Memory B cell (primary cell): ENCODE measurements at regions not wholly inside any gene's neighbourhood (a gene's known extent, or its start where the extent isn't known, plus 50 kb on each side); places are given as distances from the start of the nearest gene placed in this dataset.

Experiments
- ATAC-seq: fragments of 150-1000 bp; cut with Tn5 transposase; 2 replicates; pipeline ENCODE4 v1.10.0; 2021; ENCODE audit warnings: low read depth, mild to moderate bottlenecking, moderate library complexity
- DNase-seq, 2 donors: peaks; one replicate each; pipeline ENCODE4 v3.0.0; 2022; ENCODE audit warnings: low spot score in 2 of 2
- H3K27ac Mint-ChIP-seq: one replicate; pipeline ENCODE4 v1.8.0; 2022; ENCODE audit warnings: mild to moderate bottlenecking, moderate library complexity, mixed read lengths
- H3K27me3 Mint-ChIP-seq: one replicate; pipeline ENCODE4 v1.8.0; 2022; ENCODE audit warnings: mixed read lengths
- H3K36me3 Mint-ChIP-seq: one replicate; pipeline ENCODE4 v1.8.0; 2022; ENCODE audit warnings: mild to moderate bottlenecking, mixed read lengths
- H3K4me1 Mint-ChIP-seq: one replicate; pipeline ENCODE4 v1.8.0; 2022; ENCODE audit warnings: mixed read lengths
- H3K4me3 Mint-ChIP-seq: one replicate; pipeline ENCODE4 v1.8.0; 2022; ENCODE audit warnings: mild to moderate bottlenecking, moderate library complexity, mixed read lengths
- H3K9me3 Mint-ChIP-seq: one replicate; pipeline ENCODE4 v1.8.0; 2022; ENCODE audit warnings: mixed read lengths

DNA sequence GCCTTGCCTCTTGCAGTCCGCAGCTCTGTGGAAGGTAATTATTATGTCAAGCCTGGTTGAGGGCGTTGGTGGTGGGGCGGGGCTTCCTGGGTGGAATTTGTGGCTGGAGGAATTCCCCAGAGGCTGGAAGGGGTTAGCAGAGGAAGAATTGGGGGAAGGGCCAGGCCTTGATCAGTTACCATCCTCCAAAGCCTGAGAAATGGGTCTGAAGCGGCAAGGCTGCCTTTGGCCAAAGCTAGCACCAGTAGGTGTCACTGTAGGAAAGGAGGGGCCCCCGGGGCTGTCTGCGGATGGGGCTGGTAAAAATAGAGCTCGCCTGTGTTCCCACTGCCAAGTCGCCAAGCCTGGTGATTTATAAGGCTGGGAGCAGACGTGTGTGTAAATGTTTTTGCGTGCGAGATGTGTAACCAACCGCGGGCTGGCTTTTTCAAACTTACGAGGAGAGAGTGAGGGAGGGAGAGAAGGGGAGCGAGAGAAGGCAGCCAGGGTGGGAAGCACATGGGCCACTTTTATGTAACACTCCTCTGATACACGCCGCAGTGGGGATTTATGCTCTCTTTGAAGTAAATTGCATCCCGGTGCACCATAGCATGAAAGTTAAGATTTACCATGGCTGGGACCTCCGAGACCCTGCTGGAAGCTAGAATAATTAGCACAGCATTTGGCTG, 367.0 kb downstream of the BCOR start:
- no peaks in the 10 kb centered on the region for H3K36me3 Mint-ChIP-seq
- peak; percentile 23 to 24 for DNase-seq
- ATAC-seq: peak; percentile 66
- H3K4me3 Mint-ChIP-seq: no peak overlapping the region
- no peak overlapping the region for H3K27ac Mint-ChIP-seq
- H3K27me3 Mint-ChIP-seq: no peaks in the 10 kb centered on the region
- no peaks in the 10 kb centered on the region for H3K9me3 Mint-ChIP-seq
- peaks cover 2% of the 10 kb centered on the region for H3K4me1 Mint-ChIP-seq

DNA sequence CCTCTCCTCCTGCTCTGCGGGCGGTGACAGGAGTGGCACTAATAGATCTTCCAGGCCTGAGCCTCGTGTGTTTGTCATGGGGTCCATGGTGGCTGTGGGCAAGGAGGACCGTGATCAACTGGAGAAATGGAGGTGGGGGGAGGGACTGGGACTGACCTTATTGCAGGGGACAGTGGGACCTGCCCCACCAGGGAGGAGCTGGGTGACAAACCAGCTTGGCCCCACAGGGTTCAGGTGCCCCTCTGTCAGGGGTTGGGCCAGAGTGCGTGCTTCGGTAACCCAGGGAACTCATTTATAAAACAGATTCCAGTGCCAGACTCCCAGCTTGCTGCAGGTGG, 366.5 kb downstream of the BCOR start:
- Mint-ChIP-seq H3K4me3 (no peak overlapping the region), H3K9me3 (no peaks in the 10 kb centered on the region), H3K27me3 (no peaks in the 10 kb centered on the region), H3K36me3 (no peaks in the 10 kb centered on the region), H3K4me1 (peaks cover 2% of the 10 kb centered on the region), H3K27ac (no peak overlapping the region)
- DNase-seq (no peak), ATAC-seq (no peak)

- no peak overlapping the region for H3K4me3 Mint-ChIP-seq
- no peak for DNase-seq
- no peaks in the 10 kb centered on the region for H3K27me3 Mint-ChIP-seq
- no peaks in the 10 kb centered on the region for H3K36me3 Mint-ChIP-seq
- no peak overlapping the region for H3K27ac Mint-ChIP-seq
- no peaks in the 10 kb centered on the region for H3K9me3 Mint-ChIP-seq
- ATAC-seq: no peak
- H3K4me1 Mint-ChIP-seq: peaks cover 2% of the 10 kb centered on the region
These were observed 366.0 kb downstream of the BCOR start for GRCh38 chrX:39731735-39732134.

GRCh38 chrX:39733745-39734144, 364.0 kb downstream of the BCOR start:
- Mint-ChIP-seq H3K4me3 (no peak overlapping the region), H3K4me1 (peaks cover 2% of the 10 kb centered on the region), H3K27ac (no peak overlapping the region), H3K27me3 (peaks cover 3% of the 10 kb centered on the region), H3K36me3 (no peaks in the 10 kb centered on the region), H3K9me3 (no peaks in the 10 kb centered on the region)
- ATAC-seq (no peak), DNase-seq (no peak)

GRCh38 chrX:39734174-39734776, 363.5 kb downstream of the BCOR start:
- Mint-ChIP-seq H3K4me3 (no peak overlapping the region), H3K27me3 (peaks cover 3% of the 10 kb centered on the region), H3K36me3 (no peaks in the 10 kb centered on the region), H3K4me1 (peaks cover 2% of the 10 kb centered on the region), H3K9me3 (no peaks in the 10 kb centered on the region), H3K27ac (no peak overlapping the region)
- ATAC-seq (no peak), DNase-seq (no peak)

- Mint-ChIP-seq H3K27me3 (peaks cover 5% of the 10 kb centered on the region), H3K36me3 (no peaks in the 10 kb centered on the region), H3K9me3 (no peaks in the 10 kb centered on the region), H3K27ac (no peak overlapping the region), H3K4me1 (no peaks in the 10 kb centered on the region), H3K4me3 (no peak overlapping the region)
- DNase-seq (no peak), ATAC-seq (no peak)
These were observed 361.2 kb downstream of the BCOR start for GRCh38 chrX:39736216-39737211.

GRCh38 chrX:39739585-39739984, 358.2 kb downstream of the BCOR start:
- no peaks in the 10 kb centered on the region for H3K36me3 Mint-ChIP-seq
- no peak for ATAC-seq
- no peaks in the 10 kb centered on the region for H3K4me1 Mint-ChIP-seq
- DNase-seq: no peak
- peaks cover 9% of the 10 kb centered on the region for H3K27me3 Mint-ChIP-seq
- no peak overlapping the region for H3K4me3 Mint-ChIP-seq
- no peaks in the 10 kb centered on the region for H3K9me3 Mint-ChIP-seq
- no peak overlapping the region for H3K27ac Mint-ChIP-seq

DNA sequence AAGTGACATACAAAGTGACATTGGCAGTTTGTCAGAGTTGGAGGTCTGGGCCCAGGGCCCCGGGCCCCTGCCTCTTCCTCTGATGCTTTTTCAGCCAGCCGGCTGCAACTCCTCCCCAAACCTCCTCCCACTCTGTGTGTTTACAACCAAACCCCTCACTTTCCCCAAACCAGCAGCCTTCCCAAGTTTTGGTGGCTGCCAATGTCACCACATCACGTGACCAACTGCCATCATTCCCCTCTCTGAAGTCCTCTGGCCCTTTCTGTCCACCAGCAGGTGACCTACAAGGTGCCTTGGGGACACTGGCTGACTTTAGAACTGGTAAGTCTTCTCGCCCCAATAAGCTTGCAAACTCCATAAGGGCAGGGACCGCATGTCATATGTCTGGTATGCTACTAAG, 357.7 kb downstream of the BCOR start:
- Mint-ChIP-seq H3K4me1 (no peaks in the 10 kb centered on the region), H3K27me3 (peaks cover 9% of the 10 kb centered on the region), H3K36me3 (no peaks in the 10 kb centered on the region), H3K27ac (no peak overlapping the region), H3K9me3 (no peaks in the 10 kb centered on the region), H3K4me3 (no peak overlapping the region)
- ATAC-seq (no peak), DNase-seq (no peak)

- no peaks in the 10 kb centered on the region for H3K36me3 Mint-ChIP-seq
- no peak overlapping the region for H3K27ac Mint-ChIP-seq
- ATAC-seq (no peak), DNase-seq (no peak)
- no peak overlapping the region for H3K4me3 Mint-ChIP-seq
- H3K27me3 Mint-ChIP-seq: peaks cover 9% of the 10 kb centered on the region
- H3K4me1 Mint-ChIP-seq: no peaks in the 10 kb centered on the region
- no peaks in the 10 kb centered on the region for H3K9me3 Mint-ChIP-seq
These were observed 355.9 kb downstream of the BCOR start for GRCh38 chrX:39741904-39742303.

DNA sequence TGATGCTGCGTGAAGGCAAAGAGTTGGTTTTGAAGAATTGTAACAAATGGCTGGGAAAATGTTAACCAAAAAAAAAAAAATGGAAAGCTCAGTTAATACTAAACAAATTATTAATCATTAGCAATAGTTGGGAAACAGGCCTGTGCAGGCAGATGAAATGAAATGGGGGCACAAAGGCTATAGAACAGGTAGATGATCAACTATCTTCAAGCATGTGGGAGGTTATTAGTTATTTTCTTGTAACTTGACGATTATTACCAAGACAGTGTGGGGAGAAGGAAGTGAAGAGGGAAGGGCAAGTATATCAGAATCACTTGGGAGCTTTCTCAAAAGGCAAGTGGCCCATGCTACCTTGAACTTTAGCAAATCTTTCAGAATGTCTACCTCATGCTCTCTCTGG, 351.9 kb downstream of the BCOR start:
- Mint-ChIP-seq H3K9me3 (no peaks in the 10 kb centered on the region), H3K4me3 (no peak overlapping the region), H3K36me3 (no peaks in the 10 kb centered on the region), H3K4me1 (no peaks in the 10 kb centered on the region), H3K27me3 (peaks cover 4% of the 10 kb centered on the region), H3K27ac (no peak overlapping the region)
- no peak for ATAC-seq
- DNase-seq: no peak

DNA sequence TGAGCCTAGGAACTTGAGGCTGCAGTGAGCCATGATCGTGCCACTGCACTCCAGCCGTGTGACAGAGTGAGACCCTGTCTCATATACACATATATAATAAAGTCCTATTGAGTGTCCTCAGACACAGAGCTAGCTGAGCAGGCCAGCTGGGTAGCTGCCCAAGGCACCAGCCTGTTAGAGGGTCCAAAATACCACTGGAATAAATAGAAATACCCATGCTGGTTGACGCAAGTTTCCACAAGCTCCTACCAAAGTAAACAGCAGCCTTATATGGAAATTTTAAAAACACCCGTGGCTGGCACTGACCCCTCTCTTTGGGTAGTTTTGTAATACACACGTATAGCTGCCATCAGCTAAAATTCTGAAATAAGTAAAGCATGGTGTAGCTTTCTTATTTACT, 348.6 kb downstream of the BCOR start:
- ATAC-seq: no peak
- no peak overlapping the region for H3K4me3 Mint-ChIP-seq
- no peaks in the 10 kb centered on the region for H3K4me1 Mint-ChIP-seq
- no peaks in the 10 kb centered on the region for H3K9me3 Mint-ChIP-seq
- H3K27ac Mint-ChIP-seq: no peak overlapping the region
- no peaks in the 10 kb centered on the region for H3K36me3 Mint-ChIP-seq
- peaks cover under 1% of the 10 kb centered on the region for H3K27me3 Mint-ChIP-seq
- DNase-seq: no peak

GRCh38 chrX:39749728-39750127, 348.0 kb downstream of the BCOR start:
- Mint-ChIP-seq H3K27me3 (no peaks in the 10 kb centered on the region), H3K27ac (no peak overlapping the region), H3K36me3 (no peaks in the 10 kb centered on the region), H3K4me3 (no peak overlapping the region), H3K4me1 (no peaks in the 10 kb centered on the region), H3K9me3 (no peaks in the 10 kb centered on the region)
- DNase-seq (no peak), ATAC-seq (no peak)

DNA sequence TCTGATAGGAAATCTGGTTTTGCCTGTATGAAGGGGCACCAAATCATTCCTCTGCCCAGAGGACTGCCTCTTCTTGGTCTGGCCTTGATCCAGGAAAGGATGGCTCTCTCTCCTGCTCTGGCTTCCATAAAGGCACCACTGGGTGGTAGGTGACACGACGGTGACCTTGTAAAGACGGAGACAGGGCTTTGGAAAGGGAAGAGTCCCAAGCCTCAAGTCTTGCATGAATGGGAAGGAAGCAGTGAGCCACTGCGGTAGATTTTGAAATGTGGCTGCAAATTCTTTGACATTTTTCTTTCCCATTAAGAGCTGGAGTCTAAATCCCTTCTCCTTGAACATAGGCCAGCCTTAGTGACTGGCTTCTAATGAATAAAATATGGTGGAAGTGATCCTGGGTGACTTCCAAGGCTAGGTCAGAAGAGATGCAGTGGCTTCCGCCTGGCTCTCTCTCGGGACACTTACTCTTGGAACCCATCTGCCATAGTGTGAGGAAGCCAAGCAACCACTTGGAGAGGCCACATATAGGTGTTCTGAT, 347.4 kb downstream of the BCOR start:
- ATAC-seq (no peak), DNase-seq (no peak)
- Mint-ChIP-seq H3K36me3 (no peaks in the 10 kb centered on the region), H3K27ac (no peak overlapping the region), H3K9me3 (no peaks in the 10 kb centered on the region), H3K27me3 (no peaks in the 10 kb centered on the region), H3K4me3 (no peak overlapping the region), H3K4me1 (no peaks in the 10 kb centered on the region)

- ATAC-seq (no peak), DNase-seq (no peak)
- H3K4me1 Mint-ChIP-seq: no peaks in the 10 kb centered on the region
- H3K36me3 Mint-ChIP-seq: no peaks in the 10 kb centered on the region
- H3K9me3 Mint-ChIP-seq: no peaks in the 10 kb centered on the region
- H3K27me3 Mint-ChIP-seq: no peaks in the 10 kb centered on the region
- no peak overlapping the region for H3K27ac Mint-ChIP-seq
- no peak overlapping the region for H3K4me3 Mint-ChIP-seq
These were observed 346.9 kb downstream of the BCOR start for GRCh38 chrX:39750848-39751247.
